T47D (cell line): ENCODE measurements at regions not wholly inside any gene's neighbourhood (a gene's known extent, or its start where the extent isn't known, plus 50 kb on each side); places are given as distances from the start of the nearest gene placed in this dataset.

Experiments
- DNase-seq, 2 experiments: peaks; one replicate each; pipeline versions ENCODE4 v3.0.0 to v3.0.0-alpha.2; 2011 to 2012; ENCODE audit warnings: low read depth in 1 of 2, low spot score in 1 of 2
- JUND ChIP-seq: IDR thresholded peaks from 2 replicates; pipeline ENCODE4 v1.6.1; 2012; ENCODE audit warnings: low read depth
- in situ Hi-C: cut with HindIII; loops from 2 replicates; pipeline ENCODE4 v1.10.0; 2016; ENCODE audit warnings: low sequenced_read_pairs, low pct_unique_long_range_greater_than_20kb

DNA sequence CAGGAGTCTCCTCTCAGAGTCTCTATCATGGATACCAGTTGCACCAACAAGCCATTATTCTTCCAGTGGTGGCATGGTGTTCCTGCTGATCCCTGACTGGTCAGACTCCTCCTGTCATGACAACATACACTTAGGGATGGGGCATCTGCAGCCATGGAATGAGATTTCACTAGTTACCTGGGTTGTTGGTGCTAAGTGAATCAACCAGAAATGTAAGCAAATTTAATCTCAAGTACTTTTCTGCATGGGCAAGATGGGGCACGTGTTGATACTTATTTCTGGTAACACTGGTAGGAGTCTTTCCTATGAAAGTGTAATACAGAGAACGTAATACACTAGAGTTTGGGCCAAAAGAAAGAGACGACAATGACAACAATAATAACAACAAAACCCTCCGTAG, 211.5 kb upstream of the FOXN3 start:
- in situ Hi-C loops, result no loop called here
- TF ChIP-seq JUND, result no peak
- no peak for DNase-seq

DNA sequence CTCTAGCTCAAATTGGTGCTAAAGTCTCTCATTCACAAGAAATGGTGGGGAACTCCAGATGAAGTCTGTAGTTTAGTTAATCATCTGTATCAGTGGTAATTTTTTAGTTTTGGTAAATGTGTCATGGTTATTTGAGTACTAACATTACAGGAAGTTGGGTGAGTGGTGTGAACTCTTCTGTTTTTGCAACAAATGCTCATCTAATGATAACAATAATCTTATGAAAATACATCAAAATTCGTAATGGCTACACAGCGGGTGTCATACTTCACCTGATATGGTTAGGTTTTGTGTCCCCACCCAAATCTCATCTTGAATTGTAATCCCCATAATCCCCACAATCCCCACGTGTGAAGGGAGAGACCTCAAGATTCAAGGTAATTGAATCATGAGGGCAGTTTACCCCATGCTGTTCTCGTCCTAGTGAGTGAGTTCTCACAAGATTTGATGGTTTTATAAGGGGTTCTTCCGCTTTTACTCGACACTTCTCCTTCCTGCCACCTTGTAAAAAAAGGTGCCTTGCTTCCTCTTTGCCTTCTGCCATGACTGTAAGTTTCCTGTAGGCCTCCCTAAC, 209.3 kb upstream of the FOXN3 start:
- no peak for TF ChIP-seq JUND
- no peak for DNase-seq
- in situ Hi-C loops, result no loop called here

DNA sequence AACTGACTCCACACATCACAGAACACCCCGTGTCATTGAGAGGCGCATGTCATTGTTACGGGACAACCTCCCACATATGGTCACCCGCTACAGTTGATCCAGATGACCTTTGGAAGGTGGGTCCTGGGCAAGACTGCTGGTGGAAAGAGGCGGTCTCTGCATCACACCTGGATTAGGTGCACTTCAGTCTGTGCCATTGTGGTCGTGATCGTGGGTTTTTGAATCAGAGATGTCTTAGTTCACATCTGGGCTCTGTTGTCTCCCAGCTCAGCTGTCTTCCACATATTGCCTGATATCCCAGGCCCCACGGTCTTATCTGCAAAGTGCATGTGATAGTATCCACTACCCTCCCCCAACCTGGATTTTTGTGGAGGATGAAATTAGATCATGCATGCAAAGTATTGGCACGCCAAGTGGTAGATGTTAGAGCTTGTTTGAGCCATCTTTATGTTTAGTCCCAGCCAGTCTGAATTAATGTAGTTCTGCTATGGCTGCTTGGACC, 208.7 kb upstream of the FOXN3 start:
- TF ChIP-seq JUND, result no peak
- in situ Hi-C loops, result no loop called here
- no peak for DNase-seq

DNA sequence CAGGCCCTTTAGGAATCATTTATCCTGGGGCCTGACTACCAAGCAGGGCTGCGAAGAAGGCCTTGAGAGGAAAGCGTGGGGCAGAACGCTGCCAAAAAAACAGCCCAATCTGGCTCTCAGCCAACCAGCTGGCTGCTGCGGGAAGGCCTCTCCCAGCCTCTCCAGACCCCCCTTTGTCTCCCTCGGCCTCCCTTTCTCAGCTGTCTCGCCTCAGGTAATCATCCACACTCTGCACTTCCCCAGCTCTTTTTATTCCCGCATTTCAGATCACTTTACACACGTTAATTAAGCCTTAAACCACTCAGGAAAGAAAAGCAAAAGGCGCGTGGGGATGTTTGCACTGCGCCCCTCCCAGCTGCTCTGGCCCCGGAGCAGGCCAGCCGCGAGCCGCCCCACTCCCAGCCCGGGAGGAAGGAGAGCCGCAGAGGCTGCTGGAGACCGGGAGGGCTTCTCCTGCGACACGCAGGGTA, 208.2 kb upstream of the FOXN3 start:
- DNase-seq, result no peak
- in situ Hi-C loops, result no loop called here
- TF ChIP-seq JUND, result no peak

DNA sequence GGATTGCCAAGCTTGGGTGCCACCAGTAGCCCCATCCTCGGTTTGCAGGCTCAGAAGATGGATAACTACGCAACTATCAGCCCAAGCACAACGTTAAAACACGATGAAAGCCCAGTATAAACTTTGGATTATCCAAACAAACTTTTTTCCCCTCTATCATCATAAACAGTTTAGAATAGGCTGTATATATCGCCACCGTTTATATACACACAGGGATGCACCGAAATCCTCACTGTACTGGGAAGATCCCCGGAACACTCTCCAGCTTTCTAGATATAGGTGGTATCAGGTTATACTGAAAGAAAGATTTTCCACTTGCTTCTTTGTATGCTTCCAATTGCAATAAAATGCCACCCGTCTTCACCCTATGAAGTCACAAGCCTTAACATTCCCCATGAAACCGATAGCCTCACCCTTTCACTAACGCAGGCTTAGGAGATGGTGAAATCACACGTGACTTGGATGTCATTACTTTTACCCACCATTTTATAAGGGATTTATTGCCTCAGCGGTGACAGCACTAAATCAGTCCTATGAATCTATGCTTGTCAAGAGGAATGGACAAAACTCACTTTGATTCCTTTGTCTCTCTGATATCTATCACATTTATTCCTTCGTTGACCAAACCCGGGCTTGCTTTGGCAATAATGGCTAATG, 207.6 kb upstream of the FOXN3 start:
- DNase-seq, result no peak
- no peak for TF ChIP-seq JUND
- in situ Hi-C loops, result no loop called here

DNA sequence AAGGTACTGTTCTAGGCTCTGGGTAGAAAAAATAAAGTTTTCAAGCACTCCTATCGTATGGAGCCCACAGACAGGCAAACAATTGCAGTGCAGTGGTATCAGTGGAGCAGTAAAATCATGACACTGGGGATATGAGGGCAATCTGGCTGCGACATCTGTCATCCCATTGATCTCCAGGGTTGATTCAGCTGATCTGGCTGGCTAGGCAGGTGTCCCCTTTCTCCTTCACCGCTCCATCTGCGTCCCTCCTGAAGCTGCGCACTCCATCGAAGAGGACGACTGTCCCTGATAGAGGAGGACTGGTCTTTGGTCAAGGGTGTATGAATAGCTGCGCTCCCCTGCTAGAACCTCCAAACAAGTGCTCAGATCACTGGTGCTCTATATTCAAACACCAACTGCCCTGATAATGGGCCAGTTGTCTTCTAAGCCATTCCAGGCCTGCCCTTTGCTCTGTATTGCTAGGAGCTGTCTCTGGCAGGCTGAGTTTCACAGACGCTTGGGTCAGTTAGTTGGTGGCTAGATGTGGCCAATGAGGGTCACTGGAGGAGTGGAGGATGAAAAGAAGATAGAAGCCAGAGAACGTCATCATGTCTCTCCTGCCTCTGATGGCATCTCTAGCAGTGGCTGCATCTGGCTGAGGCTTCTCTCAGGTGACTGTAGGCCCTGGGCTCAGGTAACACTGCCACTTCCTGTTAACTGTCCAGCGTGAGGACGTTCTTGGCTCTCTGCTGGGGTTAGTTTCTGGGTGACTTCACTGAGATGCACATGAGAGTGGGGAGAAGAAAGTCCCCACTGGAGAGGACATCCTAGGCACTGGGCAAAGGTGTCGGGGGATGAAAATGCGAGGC, 205.0 kb upstream of the FOXN3 start:
- no peak for TF ChIP-seq JUND
- in situ Hi-C loops, result no loop called here
- no peak for DNase-seq

DNA sequence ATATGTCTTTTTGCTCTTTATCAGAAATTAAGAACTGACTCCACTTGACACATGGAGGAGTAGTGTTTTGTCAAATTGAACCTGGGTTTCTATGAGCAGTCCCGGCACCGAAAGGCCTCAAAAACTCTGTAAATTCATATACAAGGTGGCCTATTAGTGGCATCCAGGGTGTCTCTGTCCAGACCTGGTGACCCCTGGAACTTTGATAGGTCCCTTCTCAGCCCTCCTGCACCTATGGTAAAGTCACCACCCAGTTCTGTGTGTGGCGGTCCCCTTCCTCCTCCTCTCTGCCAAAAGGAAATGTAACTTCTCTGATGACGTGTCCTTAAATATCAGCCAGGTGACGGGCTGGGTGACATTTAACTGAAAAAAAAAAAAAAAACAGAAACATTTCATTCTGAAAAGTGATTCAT, 204.0 kb upstream of the FOXN3 start:
- DNase-seq, result no peak
- in situ Hi-C loops, result no loop called here
- no peak for TF ChIP-seq JUND

DNA sequence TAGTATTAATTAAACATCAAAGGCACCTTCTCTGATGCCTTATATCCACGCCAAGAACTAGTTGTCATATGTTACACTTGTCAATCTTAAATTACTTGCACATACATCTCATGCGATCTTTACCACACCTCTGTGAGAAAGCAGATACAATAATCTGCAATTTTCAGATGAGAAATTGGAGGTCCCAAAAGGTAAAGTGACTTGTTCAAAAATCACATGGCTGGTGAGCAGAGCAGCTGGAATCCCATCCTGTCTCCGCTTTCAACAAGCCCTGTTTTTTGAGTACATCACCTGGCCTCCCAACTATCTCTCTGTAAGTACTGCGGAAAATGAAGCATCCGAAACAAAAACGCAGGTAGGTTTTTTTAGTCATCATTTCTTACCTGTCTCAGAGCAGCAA, 203.4 kb upstream of the FOXN3 start:
- TF ChIP-seq JUND, result no peak
- DNase-seq, result no peak
- in situ Hi-C loops, result no loop called here

DNA sequence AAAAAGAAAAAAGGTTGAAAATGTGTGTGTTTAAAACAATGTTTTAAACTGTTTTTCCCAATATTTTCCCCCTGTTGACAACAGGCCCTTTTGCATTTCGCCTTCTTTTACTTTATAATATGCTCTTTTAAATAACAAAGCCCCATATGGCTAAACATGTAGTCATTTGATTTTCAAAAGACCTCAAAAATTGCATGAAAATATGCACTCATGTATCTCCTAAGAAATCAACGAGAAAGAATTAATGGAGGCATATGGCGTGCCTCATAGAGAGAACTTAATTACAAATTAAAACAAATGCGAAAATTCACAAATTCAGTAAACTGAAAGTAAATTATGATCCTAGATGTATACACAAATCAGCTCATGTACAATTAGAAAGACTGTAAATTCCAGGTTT, 202.6 kb upstream of the FOXN3 start:
- TF ChIP-seq JUND, result no peak
- in situ Hi-C loops, result no loop called here
- no peak for DNase-seq

DNA sequence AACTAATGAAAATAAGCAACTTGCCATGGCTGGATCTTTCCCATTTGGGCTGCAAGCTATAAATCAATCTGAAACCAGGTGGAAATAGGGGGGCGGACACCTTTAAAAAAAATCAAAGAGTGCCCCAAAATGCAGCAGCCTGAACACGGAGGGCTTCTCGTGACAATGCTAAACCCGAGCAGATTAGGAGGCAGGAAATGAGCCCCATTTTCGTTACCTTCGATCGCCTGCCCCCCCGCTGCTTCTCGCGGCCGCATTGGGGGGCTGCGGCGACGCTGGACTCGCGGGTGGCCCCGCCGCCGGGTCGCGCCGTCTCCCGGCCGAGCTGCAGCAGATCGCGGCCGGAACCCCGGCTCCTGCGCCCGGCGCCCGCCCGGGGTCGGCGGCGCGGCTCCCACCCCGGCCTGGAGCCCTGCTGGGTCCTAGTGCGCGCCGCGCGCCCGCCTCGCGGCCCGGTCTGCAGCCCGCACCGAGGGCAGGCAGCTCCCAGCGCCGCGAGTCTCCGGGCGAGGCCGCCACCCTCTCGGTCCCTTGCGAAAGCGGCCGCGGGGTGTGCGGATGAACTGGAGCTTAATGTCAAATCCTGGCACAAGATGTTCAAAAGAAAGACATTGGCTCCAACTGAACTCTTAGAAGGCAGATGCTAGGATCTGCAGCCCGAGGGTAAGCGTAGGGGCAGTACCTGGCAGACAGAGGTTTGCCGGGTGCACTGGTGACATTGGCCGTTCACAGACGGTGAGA, 201.9 kb upstream of the FOXN3 start:
- no peak for TF ChIP-seq JUND
- peak; percentile 39 to 56 for DNase-seq
- in situ Hi-C loops, result no loop called here

DNA sequence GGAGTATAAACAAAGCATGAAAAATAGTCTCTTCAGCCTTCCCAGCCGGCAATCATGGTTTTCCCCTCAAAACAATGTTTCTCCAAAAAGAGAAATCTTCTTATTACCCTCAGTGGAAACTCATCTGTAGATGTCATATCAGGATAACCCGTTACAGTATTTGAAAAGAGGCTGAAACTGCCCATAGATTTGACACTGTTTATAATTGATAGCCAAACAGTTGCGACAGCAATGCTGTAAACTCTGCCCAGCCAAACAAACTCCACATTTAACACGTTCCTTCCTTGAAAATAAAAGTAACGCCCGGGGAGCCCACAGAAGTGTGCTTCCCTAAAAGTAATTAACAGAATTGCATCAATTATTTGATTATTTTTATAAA, 201.3 kb upstream of the FOXN3 start:
- DNase-seq, result no peak
- TF ChIP-seq JUND, result no peak

DNA sequence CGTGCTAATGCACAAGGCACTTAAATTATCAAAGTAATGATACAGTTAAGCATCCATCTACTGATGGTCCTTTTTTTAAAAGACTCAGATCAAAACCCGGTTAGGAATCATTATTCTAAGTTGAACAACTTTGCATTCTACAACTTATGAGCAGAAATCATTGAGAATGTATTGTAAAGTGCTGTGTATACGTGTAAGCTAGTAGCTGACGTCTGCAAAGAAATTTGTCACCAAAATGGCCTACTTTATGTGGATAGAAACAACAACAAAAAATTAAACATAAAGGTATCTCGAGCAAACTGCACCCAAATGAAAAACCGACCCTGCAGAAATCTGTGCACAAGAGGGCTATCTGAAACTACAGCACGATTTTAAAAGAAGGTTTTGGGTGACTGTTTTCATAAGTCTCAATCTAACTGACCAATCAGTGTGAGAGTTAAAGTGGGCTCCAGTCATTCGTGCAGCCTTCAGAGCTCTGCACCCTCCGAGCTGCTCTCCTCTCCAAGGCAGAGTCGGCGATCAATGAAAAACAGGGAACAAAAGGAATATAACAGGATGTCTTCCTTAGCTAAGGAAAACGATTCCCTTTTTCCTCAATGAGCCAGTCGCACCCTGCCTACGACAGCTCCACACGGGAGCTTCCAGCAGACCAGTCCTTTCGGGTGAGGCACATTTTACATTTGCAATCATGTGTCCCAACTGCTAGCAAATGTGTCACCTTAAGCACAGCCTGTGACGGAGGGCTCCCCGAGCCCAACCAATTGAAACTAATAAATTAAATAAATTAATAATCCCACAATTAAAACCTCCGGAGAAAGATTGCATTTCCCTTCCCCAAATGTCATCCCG, 200.7 kb upstream of the FOXN3 start:
- in situ Hi-C loops, result no loop called here
- TF ChIP-seq JUND, result no peak
- DNase-seq, result peak; percentile 13 to 22

More for the DNA sequence above, 201.3 kb upstream of the FOXN3 start:
- in situ Hi-C loops, result no loop called here
